ENCODE measurements at regions not wholly inside any gene's neighbourhood (a gene's known extent, or its start where the extent isn't known, plus 50 kb on each side); places are given as distances from the start of the nearest gene placed in this dataset.
"Not testable (repeated sequence)": the region's sequence is repeated elsewhere in the genome, so short reads cannot be mapped to it uniquely, and the experiment has no call there.

- no peaks in the 10 kb centered on the region for H4K20me1 ChIP-seq (ENCODE audit: insufficient read depth, low read length)
- no peak overlapping the region for H2BK5ac ChIP-seq (ENCODE audit: low read depth, low read length, poor library complexity, severe bottlenecking)
- H3K23ac ChIP-seq (ENCODE audit: low read depth, low read length) = no peak overlapping the region
- intact Hi-C loops (cut with micrococcal nuclease) (no loop called here), dilution Hi-C loops (cut with HindIII; ENCODE audit: low sequenced_read_pairs, unreplicated experiment) (no loop called here), in situ Hi-C loops (cut with MboI; ENCODE audit: low sequenced_read_pairs) (no loop called here)
- H2BK120ac ChIP-seq (ENCODE audit: low read depth, low read length) = no peak overlapping the region
- no CpG with 5 or more reads among the region's 1 CpG for WGBS, 2 experiments (ENCODE audit: extremely low coverage in 2 of 2, insufficient read length in 1 of 2)
- TF ChIP-seq MAZ (IDR thresholded peaks at IDR 0.05; ENCODE audit: borderline replicate concordance, low read depth, low read length) (no peak), MAFK (IDR thresholded peaks at IDR 0.05; ENCODE audit: low read depth, low read length) (no peak)
- no peak overlapping the region for H2BK20ac ChIP-seq (ENCODE audit: low read depth, low read length)
- ATAC-seq (ENCODE audit: low read depth) (no peak), DNase-seq (no peak)
- H3K4ac ChIP-seq (ENCODE audit: low read depth, low read length) = no peak overlapping the region
- H3K56ac ChIP-seq (ENCODE audit: extremely low read depth, insufficient read depth, low read length) = no peak overlapping the region
- no peaks in the 10 kb centered on the region for H3K9me3 ChIP-seq (ENCODE audit: control insufficient read depth, insufficient read depth, low read length)
- no peak overlapping the region for H3K14ac ChIP-seq (replicated peaks; ENCODE audit: low read depth, low read length)
- H3K36me3 ChIP-seq (ENCODE audit: control insufficient read depth, insufficient read depth, low read length) = no peaks in the 10 kb centered on the region
- no peak overlapping the region for H2BK15ac ChIP-seq (ENCODE audit: low read depth, low read length)
- H3K4me2 ChIP-seq (ENCODE audit: low read depth, low read length) = no peak overlapping the region
- no peak overlapping the region for H3K4me3 ChIP-seq (ENCODE audit: insufficient read depth, low read depth, low read length)
- no peaks in the 10 kb centered on the region for H3K79me1 ChIP-seq (ENCODE audit: low read depth in 1 of 2, low read length in 2 of 2)
- peaks cover 4% of the 10 kb centered on the region; the same call in 1 of the 2 replicates for H3K9me1 ChIP-seq (ENCODE audit: insufficient read depth, low read length)
- ChIA-PET CTCF (no interaction called here), POLR2A (ENCODE audit: unreplicated experiment) (no interaction called here)
- H3K4me1 ChIP-seq (ENCODE audit: control insufficient read depth, insufficient read depth, low read length) = no peaks in the 10 kb centered on the region
- no peak overlapping the region for H2AK5ac ChIP-seq (ENCODE audit: low read depth, low read length)
- BruUV-seq (replicated peaks) = no TSS peak
- no peak overlapping the region for H3K9ac ChIP-seq (ENCODE audit: low read depth, low read length)
- no peak overlapping the region for H4K5ac ChIP-seq (ENCODE audit: low read depth, low read length)
- H3K18ac ChIP-seq (ENCODE audit: low read depth, low read length) = no peak overlapping the region
- no peak overlapping the region for H4K8ac ChIP-seq (ENCODE audit: low read depth in 2 of 2, low read length in 2 of 2)
- H3K27me3 ChIP-seq (ENCODE audit: control insufficient read depth, insufficient read depth, low read length) = no peaks in the 10 kb centered on the region
- no peak overlapping the region for H2AFZ ChIP-seq (replicated peaks; ENCODE audit: low read length, poor library complexity)
- no peak overlapping the region for H4K91ac ChIP-seq (ENCODE audit: insufficient read depth, low read depth, low read length)
- no peak overlapping the region for H2AK9ac ChIP-seq (replicated peaks; ENCODE audit: low read depth, low read length, poor library complexity)
- H3K27ac ChIP-seq (ENCODE audit: insufficient read depth, low read length) = no peak overlapping the region
Observed at GRCh38 chr2:18966131-18966530, 376.8 kb upstream of the NT5C1B start.

GRCh38 chr2:18963739-18964256, 374.4 kb upstream of the NT5C1B start:
- H4K20me1 ChIP-seq (ENCODE audit: insufficient read depth, low read length); H3K36me3 ChIP-seq (ENCODE audit: control insufficient read depth, insufficient read depth, low read length); H3K9me3 ChIP-seq (ENCODE audit: control insufficient read depth, insufficient read depth, low read length); H2AK9ac ChIP-seq (replicated peaks; ENCODE audit: low read depth, low read length, poor library complexity); H3K56ac ChIP-seq (ENCODE audit: extremely low read depth, insufficient read depth, low read length); H3K18ac ChIP-seq (ENCODE audit: low read depth, low read length); dilution Hi-C loops (cut with HindIII; ENCODE audit: low sequenced_read_pairs, unreplicated experiment); H3K23ac ChIP-seq (ENCODE audit: low read depth, low read length); POLR2A ChIA-PET (ENCODE audit: unreplicated experiment); H3K9me1 ChIP-seq (ENCODE audit: insufficient read depth, low read length); H3K4me1 ChIP-seq (ENCODE audit: control insufficient read depth, insufficient read depth, low read length); in situ Hi-C loops (cut with MboI; ENCODE audit: low sequenced_read_pairs); ATAC-seq (ENCODE audit: low read depth); intact Hi-C loops (cut with micrococcal nuclease); BruUV-seq (replicated peaks); H3K14ac ChIP-seq (replicated peaks; ENCODE audit: low read depth, low read length); H3K9ac ChIP-seq (ENCODE audit: low read depth, low read length); H2BK20ac ChIP-seq (ENCODE audit: low read depth, low read length); H4K5ac ChIP-seq (ENCODE audit: low read depth, low read length); H2AK5ac ChIP-seq (ENCODE audit: low read depth, low read length); H3K27ac ChIP-seq (ENCODE audit: insufficient read depth, low read length); DNase-seq; H3K4ac ChIP-seq (ENCODE audit: low read depth, low read length); H4K91ac ChIP-seq (ENCODE audit: insufficient read depth, low read depth, low read length); H2BK5ac ChIP-seq (ENCODE audit: low read depth, low read length, poor library complexity, severe bottlenecking); H3K4me3 ChIP-seq (ENCODE audit: insufficient read depth, low read depth, low read length); H2BK15ac ChIP-seq (ENCODE audit: low read depth, low read length); H3K4me2 ChIP-seq (ENCODE audit: low read depth, low read length); H4K8ac ChIP-seq (ENCODE audit: low read depth in 2 of 2, low read length in 2 of 2); H3K27me3 ChIP-seq (ENCODE audit: control insufficient read depth, insufficient read depth, low read length); H3K79me1 ChIP-seq (ENCODE audit: low read depth in 1 of 2, low read length in 2 of 2); H2AFZ ChIP-seq (replicated peaks; ENCODE audit: low read length, poor library complexity); H2BK120ac ChIP-seq (ENCODE audit: low read depth, low read length): not testable (repeated sequence)
- WGBS, 2 experiments (ENCODE audit: extremely low coverage in 2 of 2, insufficient read length in 1 of 2) = 100% methylated on average over 1 of the region's 3 CpGs; no CpG with 5 or more reads in 1 of the 2 experiments
- CTCF ChIA-PET = interaction anchor here (0.5 to 0.9 kb wide), 2 partner anchors 14 to 18 kb away, joined by 4 to 6 read pairs; no protein-coding TSS in a partner anchor

All from IMR-90 (cell line).